ENCODE measurements at regions not wholly inside any gene's neighbourhood (a gene's known extent, or its start where the extent isn't known, plus 50 kb on each side); places are given as distances from the start of the nearest gene placed in this dataset.

DNA sequence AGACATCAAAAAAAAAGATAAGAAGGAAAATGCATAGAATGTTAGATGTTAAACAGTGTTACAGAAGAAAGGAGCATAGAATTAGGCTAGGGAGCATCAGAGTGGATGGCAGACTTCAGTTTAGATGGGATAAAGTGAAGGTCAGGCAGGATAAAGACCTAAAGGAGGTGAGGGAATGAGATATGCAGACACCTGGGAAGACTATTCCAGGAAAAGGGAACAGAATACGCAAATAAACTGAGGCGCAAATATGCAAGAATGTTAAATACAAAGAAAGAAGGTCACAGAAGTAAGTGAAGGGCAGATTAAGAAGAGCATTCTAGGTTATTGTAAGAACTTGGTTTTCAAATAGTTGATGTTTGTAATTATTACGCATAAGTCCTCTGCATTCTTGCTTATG is 116.3 kb upstream of the REG3A start:
- H3K27me3 Mint-ChIP-seq: no peaks in the 10 kb centered on the region
- H3K27ac Mint-ChIP-seq: no peak overlapping the region
- no peak for ATAC-seq (ENCODE audit: low read depth)
- no peaks in the 10 kb centered on the region for H3K36me3 Mint-ChIP-seq
- H3K4me1 Mint-ChIP-seq: no peaks in the 10 kb centered on the region
- H3K9me3 Mint-ChIP-seq: peaks cover 11% of the 10 kb centered on the region
- DNase-seq (ENCODE audit: low spot score in 2 of 2): no peak
- no peak overlapping the region for H3K4me3 Mint-ChIP-seq

GRCh38 chr2:79275197-79275596 is 115.6 kb upstream of the REG3A start:
- Mint-ChIP-seq H3K9me3 (peaks cover 11% of the 10 kb centered on the region), H3K4me1 (no peaks in the 10 kb centered on the region), H3K4me3 (no peak overlapping the region), H3K27ac (no peak overlapping the region), H3K27me3 (no peaks in the 10 kb centered on the region), H3K36me3 (no peaks in the 10 kb centered on the region)
- DNase-seq (ENCODE audit: low spot score in 2 of 2) (no peak), ATAC-seq (ENCODE audit: low read depth) (no peak)

DNA sequence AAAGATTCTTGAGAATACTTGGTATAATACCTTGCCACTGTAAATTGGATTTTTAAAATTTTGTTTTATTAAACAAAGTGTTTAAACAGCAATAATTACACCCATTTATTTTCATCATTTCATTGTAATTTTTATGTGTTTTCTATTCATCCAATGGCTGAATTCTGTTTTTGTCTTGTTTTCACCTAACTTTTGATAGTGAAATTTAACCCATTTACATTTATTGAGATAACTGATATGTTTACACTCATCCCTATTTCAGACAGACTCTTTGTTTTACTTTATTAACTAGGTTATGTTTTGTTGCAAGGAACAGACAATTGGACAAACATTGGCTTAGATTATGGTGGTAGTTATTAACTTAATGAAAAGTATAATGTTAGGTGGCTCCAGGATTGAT is 113.1 kb upstream of the REG3A start:
- H3K4me1 Mint-ChIP-seq: no peaks in the 10 kb centered on the region
- no peaks in the 10 kb centered on the region for H3K36me3 Mint-ChIP-seq
- no peak overlapping the region for H3K4me3 Mint-ChIP-seq
- DNase-seq (ENCODE audit: low spot score in 2 of 2) (no peak), ATAC-seq (ENCODE audit: low read depth) (no peak)
- no peak overlapping the region for H3K27ac Mint-ChIP-seq
- H3K9me3 Mint-ChIP-seq: peaks cover 11% of the 10 kb centered on the region
- no peaks in the 10 kb centered on the region for H3K27me3 Mint-ChIP-seq

- Mint-ChIP-seq H3K9me3 (peaks cover 7% of the 10 kb centered on the region), H3K36me3 (no peaks in the 10 kb centered on the region), H3K4me1 (no peaks in the 10 kb centered on the region), H3K27ac (no peak overlapping the region), H3K27me3 (no peaks in the 10 kb centered on the region), H3K4me3 (no peak overlapping the region)
- ATAC-seq (ENCODE audit: low read depth) (no peak), DNase-seq (ENCODE audit: low spot score in 2 of 2) (no peak)
These were observed 111.9 kb upstream of the REG3A start for GRCh38 chr2:79271456-79271855.

DNA sequence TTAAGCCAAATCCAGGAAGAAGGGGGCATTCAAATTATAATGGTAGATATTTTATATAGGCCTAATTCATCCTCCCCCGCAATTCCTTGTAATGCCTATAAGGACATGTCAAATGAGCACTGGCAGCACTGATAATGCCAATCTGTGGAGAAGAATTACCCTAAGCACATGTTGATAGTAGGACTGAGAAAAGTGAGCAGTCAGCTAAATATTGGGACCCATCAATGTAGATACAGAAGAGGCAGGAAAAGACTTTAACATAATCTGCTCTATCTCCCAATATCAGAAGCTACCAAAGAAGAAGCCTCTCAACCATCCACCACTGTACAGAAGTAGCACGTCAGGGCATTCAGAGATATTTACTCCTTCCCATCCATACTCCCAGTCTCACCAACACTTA is 101.3 kb upstream of the REG3A start:
- no peak overlapping the region for H3K4me3 Mint-ChIP-seq
- no peaks in the 10 kb centered on the region for H3K4me1 Mint-ChIP-seq
- ATAC-seq (ENCODE audit: low read depth) (no peak), DNase-seq (ENCODE audit: low spot score in 2 of 2) (no peak)
- no peaks in the 10 kb centered on the region for H3K36me3 Mint-ChIP-seq
- H3K27me3 Mint-ChIP-seq: no peaks in the 10 kb centered on the region
- no peak overlapping the region for H3K27ac Mint-ChIP-seq
- no peaks in the 10 kb centered on the region for H3K9me3 Mint-ChIP-seq

DNA sequence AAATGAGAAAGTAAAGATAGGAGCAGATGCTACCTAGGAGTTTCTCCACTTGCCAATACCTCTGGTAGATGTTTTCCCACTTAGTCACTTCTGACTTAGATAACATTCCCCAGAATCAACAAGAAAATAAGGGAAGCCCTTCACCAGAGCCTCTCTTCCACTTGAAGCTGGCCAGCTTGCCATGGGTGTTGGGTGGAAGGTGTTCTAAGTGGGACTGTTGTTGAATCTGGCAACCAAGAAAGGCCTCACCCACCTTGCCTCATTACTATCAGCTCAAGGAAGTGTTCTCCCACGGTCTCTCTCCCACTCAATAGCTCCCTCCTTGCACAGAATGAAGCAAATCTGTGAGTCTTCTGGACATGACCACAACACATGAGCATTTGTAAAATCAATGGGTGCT is 100.4 kb upstream of the REG3A start:
- Mint-ChIP-seq H3K36me3 (no peaks in the 10 kb centered on the region), H3K9me3 (no peaks in the 10 kb centered on the region), H3K27ac (no peak overlapping the region), H3K27me3 (no peaks in the 10 kb centered on the region), H3K4me3 (no peak overlapping the region), H3K4me1 (no peaks in the 10 kb centered on the region)
- no peak for ATAC-seq (ENCODE audit: low read depth)
- no peak for DNase-seq (ENCODE audit: low spot score in 2 of 2)

DNA sequence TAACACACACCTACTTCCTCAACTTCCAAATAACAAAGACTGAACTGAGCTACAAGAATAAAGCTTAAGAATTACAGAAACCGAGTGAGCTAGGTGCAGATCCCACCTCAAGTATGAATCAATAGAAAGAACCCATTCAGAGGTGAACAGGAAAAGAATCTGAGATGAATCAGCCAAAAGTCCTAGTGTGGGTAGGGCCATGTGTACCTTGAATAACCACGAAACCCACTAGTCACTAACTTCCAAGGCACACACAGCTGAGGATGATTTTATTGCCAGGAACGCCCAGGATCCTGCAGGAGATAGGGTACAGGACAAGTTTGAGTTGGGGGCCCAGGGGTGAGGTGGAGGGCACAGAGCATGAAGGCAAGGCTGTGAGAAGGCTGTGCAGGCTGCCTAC is 99.7 kb upstream of the REG3A start:
- Mint-ChIP-seq H3K36me3 (no peaks in the 10 kb centered on the region), H3K27ac (no peak overlapping the region), H3K9me3 (no peaks in the 10 kb centered on the region), H3K27me3 (no peaks in the 10 kb centered on the region), H3K4me1 (no peaks in the 10 kb centered on the region), H3K4me3 (no peak overlapping the region)
- ATAC-seq (ENCODE audit: low read depth): no peak
- DNase-seq (ENCODE audit: low spot score in 2 of 2): no peak

DNA sequence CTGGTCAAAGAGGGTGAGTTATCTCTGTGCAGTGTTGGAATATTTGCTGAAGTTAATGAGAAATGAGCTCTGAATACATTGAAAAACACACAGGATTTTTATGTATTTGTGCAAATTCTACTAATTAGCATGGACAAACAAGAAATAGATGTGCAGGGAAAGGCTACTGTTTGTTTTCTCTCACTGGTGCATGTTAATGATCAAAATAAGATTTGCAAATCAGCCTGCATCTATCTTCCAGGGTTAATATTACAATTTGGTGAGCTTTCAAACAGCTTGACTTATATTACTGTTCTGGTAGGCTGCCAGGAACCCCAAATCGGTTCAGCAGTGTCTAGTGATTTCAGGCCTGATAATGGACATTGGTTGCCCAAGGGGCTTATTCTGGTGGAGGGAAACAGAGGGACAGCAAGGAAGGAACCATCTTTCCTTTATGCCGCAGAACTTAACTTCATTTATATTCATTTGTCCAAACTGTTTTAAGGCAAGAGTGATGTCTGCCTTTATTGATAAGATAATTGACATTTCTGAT is 93.8 kb upstream of the REG3A start:
- no peak for ATAC-seq (ENCODE audit: low read depth)
- Mint-ChIP-seq H3K27ac (no peak overlapping the region), H3K36me3 (no peaks in the 10 kb centered on the region), H3K4me1 (no peaks in the 10 kb centered on the region), H3K27me3 (no peaks in the 10 kb centered on the region), H3K9me3 (peaks cover 1% of the 10 kb centered on the region), H3K4me3 (no peak overlapping the region)
- DNase-seq (ENCODE audit: low spot score in 2 of 2): no peak

DNA sequence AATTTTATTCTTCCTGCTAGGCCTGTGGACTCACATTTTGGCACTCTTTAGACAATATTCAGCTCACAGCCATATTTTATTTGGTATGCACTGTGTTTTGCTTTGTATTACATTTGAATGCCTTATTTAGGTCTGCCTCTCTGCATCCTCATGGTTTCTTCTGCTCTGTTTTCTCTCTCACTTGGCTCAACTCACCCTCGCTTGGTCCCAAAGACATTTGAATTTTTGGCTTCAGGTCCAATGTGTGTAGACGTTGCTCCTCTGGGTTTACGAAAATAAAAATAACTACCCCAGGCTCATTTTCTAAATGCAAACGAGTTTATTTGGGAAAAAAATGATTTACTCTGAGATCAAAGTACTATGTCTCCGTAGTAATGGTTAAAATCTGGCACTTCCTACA is 91.1 kb upstream of the REG3A start:
- DNase-seq (ENCODE audit: low spot score in 2 of 2) (no peak), ATAC-seq (ENCODE audit: low read depth) (no peak)
- Mint-ChIP-seq H3K27me3 (no peaks in the 10 kb centered on the region), H3K36me3 (no peaks in the 10 kb centered on the region), H3K4me3 (no peak overlapping the region), H3K27ac (no peak overlapping the region), H3K9me3 (peaks cover 3% of the 10 kb centered on the region), H3K4me1 (no peaks in the 10 kb centered on the region)

GRCh38 chr2:79248776-79249175 is 89.2 kb upstream of the REG3A start:
- Mint-ChIP-seq H3K27ac (no peak overlapping the region), H3K9me3 (peaks cover 3% of the 10 kb centered on the region), H3K27me3 (no peaks in the 10 kb centered on the region), H3K4me1 (no peaks in the 10 kb centered on the region), H3K4me3 (no peak overlapping the region), H3K36me3 (no peaks in the 10 kb centered on the region)
- ATAC-seq (ENCODE audit: low read depth): no peak
- no peak for DNase-seq (ENCODE audit: low spot score in 2 of 2)

- Mint-ChIP-seq H3K4me3 (no peak overlapping the region), H3K27ac (no peak overlapping the region), H3K4me1 (no peaks in the 10 kb centered on the region), H3K27me3 (no peaks in the 10 kb centered on the region), H3K36me3 (no peaks in the 10 kb centered on the region), H3K9me3 (peaks cover 3% of the 10 kb centered on the region)
- DNase-seq (ENCODE audit: low spot score in 2 of 2) (no peak), ATAC-seq (ENCODE audit: low read depth) (no peak)
These were observed 75.6 kb upstream of the REG3A start for GRCh38 chr2:79235135-79235534.

DNA sequence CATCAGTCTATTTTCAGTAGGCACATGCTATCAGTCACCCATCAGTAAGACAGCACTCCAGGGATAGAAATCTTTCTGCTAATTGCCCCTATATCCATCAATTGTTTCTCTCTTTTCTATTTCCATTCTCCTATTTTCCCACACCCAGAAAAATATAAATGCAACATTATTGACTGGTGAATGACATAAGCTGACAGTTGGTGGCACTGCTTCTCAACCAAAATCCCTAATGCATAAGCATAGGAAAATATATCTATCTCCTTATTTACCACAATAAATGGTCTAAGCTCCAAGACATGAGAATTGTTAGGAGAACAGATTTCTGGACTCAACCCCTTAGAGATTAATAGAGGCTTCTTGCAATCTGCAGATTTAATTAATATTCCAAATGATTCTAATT is 64.0 kb upstream of the REG3A start:
- no peaks in the 10 kb centered on the region for H3K36me3 Mint-ChIP-seq
- no peaks in the 10 kb centered on the region for H3K9me3 Mint-ChIP-seq
- no peak overlapping the region for H3K27ac Mint-ChIP-seq
- ATAC-seq (ENCODE audit: low read depth) (no peak), DNase-seq (ENCODE audit: low spot score in 2 of 2) (no peak)
- H3K4me3 Mint-ChIP-seq: no peak overlapping the region
- no peaks in the 10 kb centered on the region for H3K27me3 Mint-ChIP-seq
- H3K4me1 Mint-ChIP-seq: no peaks in the 10 kb centered on the region

- Mint-ChIP-seq H3K4me3 (no peak overlapping the region), H3K4me1 (no peaks in the 10 kb centered on the region), H3K9me3 (no peaks in the 10 kb centered on the region), H3K36me3 (no peaks in the 10 kb centered on the region), H3K27me3 (peaks cover 2% of the 10 kb centered on the region), H3K27ac (no peak overlapping the region)
- ATAC-seq (ENCODE audit: low read depth) (no peak), DNase-seq (ENCODE audit: low spot score in 2 of 2) (peak in 1 of 2 donors; percentile 14)
These were observed 59.9 kb upstream of the REG3A start for GRCh38 chr2:79219383-79219988.

- Mint-ChIP-seq H3K9me3 (peaks cover 2% of the 10 kb centered on the region), H3K4me1 (no peaks in the 10 kb centered on the region), H3K27ac (no peak overlapping the region), H3K27me3 (no peaks in the 10 kb centered on the region), H3K36me3 (no peaks in the 10 kb centered on the region), H3K4me3 (no peak overlapping the region)
- ATAC-seq (ENCODE audit: low read depth) (no peak), DNase-seq (ENCODE audit: low spot score in 2 of 2) (no peak)
These were observed 50.8 kb upstream of the REG3A start for GRCh38 chr2:79210274-79210917.
